GM23248 (cell line): ENCODE measurements at regions not wholly inside any gene's neighbourhood (a gene's known extent, or its start where the extent isn't known, plus 50 kb on each side); places are given as distances from the start of the nearest gene placed in this dataset.

ENCODE experiments used
- DNase-seq: peaks from one replicate; pipeline ENCODE4 v3.0.0-alpha.2; 2015
- H2AFZ ChIP-seq: fragments of 200-600 bp; sonication (generic); 2 replicates; pipeline ENCODE4 v1.6.1; 2016; ENCODE audit warnings: antibody characterized with exemption
- H3F3A ChIP-seq: fragments of 200-600 bp; sonication (generic); 2 replicates; pipeline ENCODE4 v1.6.1; 2016; ENCODE audit warnings: mild to moderate bottlenecking, antibody characterized with exemption, mixed run types; ENCODE audit not compliant: insufficient read depth
- H3K27ac ChIP-seq: fragments of 200-600 bp; sonication (generic); 2 replicates; pipeline ENCODE4 v1.5.1; 2016; ENCODE audit warnings: mild to moderate bottlenecking
- H3K27me3 ChIP-seq: fragments of 200-600 bp; sonication (generic); replicated peaks from 2 replicates; pipeline ENCODE4 v1.6.1; 2016; ENCODE audit warnings: mild to moderate bottlenecking; ENCODE audit not compliant: insufficient read depth
- H3K36me3 ChIP-seq: fragments of 200-600 bp; sonication (generic); 2 replicates; pipeline ENCODE4 v1.6.1; 2016; ENCODE audit warnings: low read depth, mild to moderate bottlenecking
- H3K4me1 ChIP-seq: fragments of 200-600 bp; sonication (generic); 2 replicates; pipeline ENCODE4 v1.6.1; 2016; ENCODE audit warnings: mild to moderate bottlenecking; ENCODE audit not compliant: insufficient read depth
- H3K4me2 ChIP-seq: fragments of 200-600 bp; sonication (generic); one replicate; pipeline ENCODE4 v1.6.1; 2016; ENCODE audit warnings: mild to moderate bottlenecking; ENCODE audit not compliant: unreplicated experiment
- H3K4me3 ChIP-seq: fragments of 200-600 bp; sonication (generic); 2 replicates; pipeline ENCODE4 v1.5.1; 2016; ENCODE audit warnings: mild to moderate bottlenecking
- H3K79me2 ChIP-seq: fragments of 200-600 bp; sonication (generic); 2 replicates; pipeline ENCODE4 v1.6.1; 2016; ENCODE audit warnings: mild to moderate bottlenecking; ENCODE audit not compliant: insufficient read depth
- H3K9ac ChIP-seq: fragments of 200-600 bp; sonication (generic); 2 replicates; pipeline ENCODE4 v1.6.1; 2016; ENCODE audit warnings: mild to moderate bottlenecking
- H3K9me2 ChIP-seq: fragments of 200-600 bp; sonication (generic); 2 replicates; pipeline ENCODE4 v1.6.1; 2016; ENCODE audit warnings: mixed run types, mild to moderate bottlenecking, moderate library complexity; ENCODE audit not compliant: insufficient read depth
- H3K9me3 ChIP-seq: fragments of 200-600 bp; sonication (generic); one replicate; pipeline ENCODE4 v1.6.1; 2017; ENCODE audit warnings: low read depth
- H4K20me1 ChIP-seq: fragments of 200-600 bp; sonication (generic); 2 replicates; pipeline ENCODE4 v1.6.0; 2016; ENCODE audit not compliant: insufficient read depth
- EZH2 ChIP-seq: fragments of 200-600 bp; sonication (generic); IDR thresholded peaks from 2 replicates; pipeline ENCODE4 v1.6.1; 2018; ENCODE audit warnings: antibody characterized with exemption, mild to moderate bottlenecking; ENCODE audit not compliant: insufficient read depth, poor library complexity, severe bottlenecking
- EZH2phosphoT487 ChIP-seq: fragments of 200-600 bp; sonication (generic); IDR thresholded peaks from 2 replicates; pipeline ENCODE4 v1.6.1; 2018; ENCODE audit warnings: antibody characterized with exemption, moderate library complexity, mild to moderate bottlenecking, low read depth; ENCODE audit not compliant: insufficient read depth
- WGBS, 2 experiments: methylation state at CpG; one replicate each; pipeline ENCODE4 v1.1.6; 2015 to 2017; ENCODE audit warnings: low lambda C conversion rate in 2 of 2, low coverage in 1 of 2; ENCODE audit errors: missing lambda C conversion rate in 2 of 2; 5-methylcytosine and 5-hydroxymethylcytosine counted together
- in situ Hi-C: fragments of 300-500 bp; cut with MboI; formaldehyde crosslinking; loops from 2 replicates; pipeline ENCODE4 v1.15.0; 2020

DNA sequence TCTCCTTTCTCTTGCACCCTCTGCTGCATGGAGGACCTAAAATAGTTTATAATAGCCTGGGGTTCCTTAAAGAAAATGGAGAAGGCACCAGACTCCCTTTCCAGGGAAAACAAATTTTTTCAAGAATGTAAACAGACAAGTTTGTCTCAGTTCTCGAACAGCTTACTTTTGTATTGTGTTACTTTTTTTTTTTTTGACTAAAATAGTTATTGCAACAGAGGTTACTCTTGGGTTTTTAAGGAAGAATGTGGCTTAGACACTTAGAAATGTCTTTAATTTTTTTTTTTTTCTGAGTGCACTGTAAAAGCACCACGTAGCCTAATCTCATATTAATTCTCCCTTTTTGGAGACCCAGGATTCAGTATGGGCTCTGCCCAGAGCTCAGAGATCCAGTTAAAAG lies 148.7 kb upstream of the CARMIL1 start:
- Histone ChIP-seq H2AFZ (peak overlapping the region; percentile 54; the same call in 1 of the 2 replicates), H3K36me3 (peaks cover 21% of the 10 kb centered on the region), H3K4me2 (no peak overlapping the region), H3K9me2 (no peaks in the 10 kb centered on the region), H3F3A (no peaks in the 10 kb centered on the region), H3K4me3 (no peak overlapping the region), H3K27me3 (no peaks in the 10 kb centered on the region), H4K20me1 (no peaks in the 10 kb centered on the region), H3K9ac (no peak overlapping the region), H3K9me3 (no peaks in the 10 kb centered on the region), H3K27ac (no peak overlapping the region), H3K4me1 (no peaks in the 10 kb centered on the region), H3K79me2 (no peaks in the 10 kb centered on the region)
- no peak for TF ChIP-seq EZH2phosphoT487
- TF ChIP-seq EZH2 = no peak
- DNase-seq = no peak
- 24 to 25% methylated on average over 2 of the region's 2 CpGs for WGBS, 2 experiments
- in situ Hi-C loops = no loop called here

DNA sequence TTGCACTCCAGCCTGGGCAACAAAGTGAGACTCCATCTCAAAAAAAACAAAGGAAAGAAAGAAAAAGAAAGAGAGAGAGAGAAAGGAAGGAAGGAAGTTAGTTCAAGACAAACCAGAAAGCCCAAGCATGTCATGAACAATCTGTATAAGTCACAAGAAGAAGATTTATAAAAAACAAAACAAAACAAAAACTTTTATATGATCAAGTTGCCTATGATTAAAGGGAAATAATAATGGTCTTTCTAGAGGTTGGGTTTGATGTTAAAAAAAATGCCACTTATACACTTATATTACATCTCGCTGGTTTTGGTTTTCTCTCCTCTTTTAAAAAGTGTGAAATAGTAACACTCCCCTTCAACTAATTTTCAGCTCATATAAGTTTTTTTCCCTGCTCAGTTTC lies 146.2 kb upstream of the CARMIL1 start:
- Histone ChIP-seq H3K27ac (no peak overlapping the region), H3K9me3 (no peaks in the 10 kb centered on the region), H2AFZ (no peak overlapping the region), H3K27me3 (no peaks in the 10 kb centered on the region), H3K4me1 (peaks cover 15% of the 10 kb centered on the region), H3F3A (peaks cover 11% of the 10 kb centered on the region), H3K4me3 (no peak overlapping the region), H3K79me2 (peaks cover 10% of the 10 kb centered on the region; the same call in 1 of the 2 replicates), H3K9me2 (no peaks in the 10 kb centered on the region), H3K4me2 (no peak overlapping the region), H3K9ac (no peak overlapping the region), H3K36me3 (peaks cover 17% of the 10 kb centered on the region; the same call in 1 of the 2 replicates), H4K20me1 (no peaks in the 10 kb centered on the region)
- WGBS, 2 experiments = 58 to 63% methylated on average over 1 of the region's 1 CpG
- TF ChIP-seq EZH2phosphoT487 (no peak), EZH2 (no peak)
- in situ Hi-C loops = no loop called here
- no peak for DNase-seq

DNA sequence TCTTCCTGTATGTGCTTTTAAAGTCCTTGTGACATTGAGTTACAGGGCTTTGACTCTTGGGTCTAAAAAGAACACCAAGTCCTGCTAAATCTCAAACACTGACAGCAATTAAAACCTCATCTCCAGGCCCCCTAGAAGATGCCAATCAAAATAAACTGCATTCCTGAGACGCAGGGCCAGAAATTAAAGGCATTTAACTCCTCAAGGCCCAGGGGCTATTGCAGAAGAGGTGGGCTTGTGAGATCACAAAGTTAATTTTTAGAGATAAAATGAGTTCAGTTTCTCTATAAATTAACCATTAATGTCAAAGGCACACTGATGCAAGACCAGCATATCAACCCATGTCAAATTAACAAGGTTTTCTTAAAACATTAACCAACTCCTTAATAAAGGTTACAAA lies 145.6 kb upstream of the CARMIL1 start:
- H3F3A ChIP-seq = peaks cover 17% of the 10 kb centered on the region
- H2AFZ ChIP-seq = no peak overlapping the region
- no peak overlapping the region for H3K4me2 ChIP-seq
- TF ChIP-seq EZH2 (no peak), EZH2phosphoT487 (no peak)
- in situ Hi-C loops = no loop called here
- H3K79me2 ChIP-seq = peaks cover 10% of the 10 kb centered on the region; the same call in 1 of the 2 replicates
- peaks cover 15% of the 10 kb centered on the region for H3K4me1 ChIP-seq
- no peaks in the 10 kb centered on the region for H3K9me3 ChIP-seq
- no peaks in the 10 kb centered on the region for H4K20me1 ChIP-seq
- DNase-seq = no peak
- 11 to 28% methylated on average over 1 of the region's 1 CpG for WGBS, 2 experiments
- no peaks in the 10 kb centered on the region for H3K9me2 ChIP-seq
- no peak overlapping the region for H3K27ac ChIP-seq
- H3K9ac ChIP-seq = no peak overlapping the region
- H3K36me3 ChIP-seq = peaks cover 17% of the 10 kb centered on the region; the same call in 1 of the 2 replicates
- H3K4me3 ChIP-seq = no peak overlapping the region
- no peaks in the 10 kb centered on the region for H3K27me3 ChIP-seq

DNA sequence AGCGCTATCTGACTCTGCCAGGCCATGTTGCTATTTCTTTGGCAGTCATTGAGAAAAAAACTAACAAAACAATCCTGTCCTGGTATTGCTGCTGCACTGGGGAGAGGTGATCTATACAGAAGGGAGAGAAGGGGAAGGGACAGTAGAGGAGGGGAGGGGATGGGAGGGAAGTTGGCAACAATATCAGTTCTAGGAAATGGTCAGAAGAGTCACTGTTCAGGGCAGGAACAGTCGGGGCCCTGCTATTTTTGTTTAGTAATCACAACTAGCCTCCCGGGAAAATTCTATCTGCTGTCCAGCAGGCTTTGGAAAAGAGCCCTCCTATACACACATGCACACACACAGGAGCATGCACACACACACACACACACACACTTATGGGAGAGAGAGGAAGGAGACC lies 142.3 kb upstream of the CARMIL1 start:
- Histone ChIP-seq H3K9ac (peak overlapping the region; percentile 82), H4K20me1 (no peaks in the 10 kb centered on the region), H3K79me2 (peaks cover 10% of the 10 kb centered on the region; the same call in 1 of the 2 replicates), H3K27me3 (no peaks in the 10 kb centered on the region), H3K27ac (peak overlapping the region; percentile 95), H3K9me2 (no peaks in the 10 kb centered on the region), H3K36me3 (peaks cover 17% of the 10 kb centered on the region; the same call in 1 of the 2 replicates), H2AFZ (peak overlapping the region; percentile 95), H3K9me3 (no peaks in the 10 kb centered on the region), H3K4me1 (peaks cover 20% of the 10 kb centered on the region), H3K4me3 (peak overlapping the region; percentile 81), H3F3A (peaks cover 25% of the 10 kb centered on the region), H3K4me2 (peak overlapping the region; percentile 100)
- DNase-seq = peak; percentile 76
- 8 to 11% methylated on average over 3 of the region's 3 CpGs for WGBS, 2 experiments
- no peak for TF ChIP-seq EZH2
- no peak for TF ChIP-seq EZH2phosphoT487
- in situ Hi-C loops = no loop called here

DNA sequence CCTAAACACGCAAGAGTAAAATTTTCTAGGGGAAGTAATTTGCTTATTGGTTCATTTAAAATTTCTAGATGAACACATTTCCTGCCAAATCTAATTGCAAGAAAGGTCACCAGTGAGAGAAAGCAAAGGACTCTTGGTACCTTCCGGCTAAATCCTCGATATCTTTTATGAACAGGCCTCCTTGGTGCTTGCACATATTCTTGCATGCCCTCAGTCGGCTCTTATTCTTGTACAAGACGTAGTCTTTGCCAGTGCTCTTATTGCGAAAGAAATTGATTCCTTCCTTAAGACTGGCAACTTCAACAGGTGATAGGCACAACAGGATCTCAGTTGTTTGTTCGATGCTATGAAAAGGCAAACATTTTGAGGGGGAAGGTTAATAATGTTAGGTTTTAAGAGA lies 141.7 kb upstream of the CARMIL1 start:
- 5 to 7% methylated on average over 7 of the region's 7 CpGs for WGBS, 2 experiments
- Histone ChIP-seq H4K20me1 (no peaks in the 10 kb centered on the region), H3K9me2 (no peaks in the 10 kb centered on the region), H2AFZ (peak overlapping the region; percentile 95), H3K4me1 (peaks cover 20% of the 10 kb centered on the region), H3K9me3 (no peaks in the 10 kb centered on the region), H3K4me2 (peak overlapping the region; percentile 100), H3K36me3 (peaks cover 15% of the 10 kb centered on the region; the same call in 1 of the 2 replicates), H3K27me3 (no peaks in the 10 kb centered on the region), H3K27ac (peak overlapping the region; percentile 95), H3K4me3 (peak overlapping the region; percentile 81), H3F3A (peaks cover 25% of the 10 kb centered on the region), H3K79me2 (peaks cover 10% of the 10 kb centered on the region; the same call in 1 of the 2 replicates), H3K9ac (peak overlapping the region; percentile 82)
- in situ Hi-C loops = no loop called here
- no peak for TF ChIP-seq EZH2phosphoT487
- TF ChIP-seq EZH2 = no peak
- DNase-seq = peak; percentile 62
